HepG2 (cell line): ENCODE measurements at regions not wholly inside any gene's neighbourhood (a gene's known extent, or its start where the extent isn't known, plus 50 kb on each side); places are given as distances from the start of the nearest gene placed in this dataset.

Experiments
- EZH2 ChIP-seq: conservative IDR thresholded peaks from 2 replicates; pipeline ENCODE4 v1.6.1; 2012; ENCODE audit warnings: mild to moderate bottlenecking, low read depth, low read length, moderate library complexity
- FOXA1 ChIP-seq, 2 experiments: fragments of 450-650 bp in 1 of 2; sonication (generic) in 1 of 2; formaldehyde crosslinking in 1 of 2; IDR thresholded peaks; 2 replicates each; pipeline versions ENCODE4 v1.4.0 to v1.6.1; 2016 to 2020; ENCODE audit warnings: missing genetic modification reagents in 1 of 2
- KDM1A ChIP-seq: IDR thresholded peaks from 2 replicates; pipeline ENCODE4 v1.6.1; 2016; ENCODE audit warnings: missing compliant biosample characterization
- YY1 ChIP-seq: IDR thresholded peaks from 2 replicates; pipeline ENCODE4 v1.6.1; 2011; ENCODE audit warnings: low read length, low read depth, moderate library complexity, mild to moderate bottlenecking; ENCODE audit not compliant: insufficient read depth, insufficient replicate concordance
- ZNF432 ChIP-seq: sonication (generic); formaldehyde crosslinking; IDR thresholded peaks from 2 replicates; pipeline ENCODE4 v1.5.0; 2020; ENCODE audit warnings: missing genetic modification reagents, mild to moderate bottlenecking, borderline replicate concordance
- ZNF589 ChIP-seq: sonication (generic); formaldehyde crosslinking; conservative IDR thresholded peaks from 2 replicates; pipeline ENCODE4 v1.8.0; 2022; ENCODE audit warnings: mild to moderate bottlenecking, moderate library complexity, missing genetic modification reagents
- TF ChIP-seq, protein P1 (sequence below): sonication (generic); formaldehyde crosslinking; IDR thresholded peaks from 2 replicates; pipeline ENCODE4 v1.5.0; 2020; ENCODE audit warnings: mild to moderate bottlenecking, missing genetic modification reagents, moderate library complexity

DNA sequence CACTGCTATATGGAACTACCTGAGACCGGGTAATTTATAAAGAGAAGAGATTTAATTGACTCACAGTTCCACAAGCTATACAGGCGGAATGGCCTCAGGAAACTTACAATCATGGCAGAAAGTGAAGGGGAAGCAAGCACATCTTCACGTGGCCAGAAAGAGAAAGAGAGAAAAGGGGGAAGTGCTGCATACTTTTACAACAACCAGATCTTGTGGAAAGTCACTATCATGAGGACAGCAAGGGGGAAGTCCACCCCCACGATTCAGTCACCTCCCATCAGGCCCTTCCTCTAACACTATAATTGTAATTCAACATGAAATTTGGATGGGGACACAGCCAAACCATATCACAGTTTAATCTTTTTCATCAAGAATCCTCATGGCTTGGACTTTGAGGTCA, 339.2 kb upstream of the AJAP1 start:
- TF ChIP-seq, protein P1, sequence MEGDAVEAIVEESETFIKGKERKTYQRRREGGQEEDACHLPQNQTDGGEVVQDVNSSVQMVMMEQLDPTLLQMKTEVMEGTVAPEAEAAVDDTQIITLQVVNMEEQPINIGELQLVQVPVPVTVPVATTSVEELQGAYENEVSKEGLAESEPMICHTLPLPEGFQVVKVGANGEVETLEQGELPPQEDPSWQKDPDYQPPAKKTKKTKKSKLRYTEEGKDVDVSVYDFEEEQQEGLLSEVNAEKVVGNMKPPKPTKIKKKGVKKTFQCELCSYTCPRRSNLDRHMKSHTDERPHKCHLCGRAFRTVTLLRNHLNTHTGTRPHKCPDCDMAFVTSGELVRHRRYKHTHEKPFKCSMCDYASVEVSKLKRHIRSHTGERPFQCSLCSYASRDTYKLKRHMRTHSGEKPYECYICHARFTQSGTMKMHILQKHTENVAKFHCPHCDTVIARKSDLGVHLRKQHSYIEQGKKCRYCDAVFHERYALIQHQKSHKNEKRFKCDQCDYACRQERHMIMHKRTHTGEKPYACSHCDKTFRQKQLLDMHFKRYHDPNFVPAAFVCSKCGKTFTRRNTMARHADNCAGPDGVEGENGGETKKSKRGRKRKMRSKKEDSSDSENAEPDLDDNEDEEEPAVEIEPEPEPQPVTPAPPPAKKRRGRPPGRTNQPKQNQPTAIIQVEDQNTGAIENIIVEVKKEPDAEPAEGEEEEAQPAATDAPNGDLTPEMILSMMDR (CRISPR knock-in tag), result no peak
- no peak for TF ChIP-seq ZNF589 (CRISPR knock-in tag)
- TF ChIP-seq YY1, result no peak
- TF ChIP-seq FOXA1 (IDR thresholded peaks at IDR 0.05), result no peak
- TF ChIP-seq FOXA1 (CRISPR knock-in tag; IDR thresholded peaks at IDR 0.05), result no peak
- TF ChIP-seq ZNF432 (CRISPR knock-in tag), result no peak
- TF ChIP-seq KDM1A, result no peak
- TF ChIP-seq EZH2, result no peak
